ENCODE measurements at regions not wholly inside any gene's neighbourhood (a gene's known extent, or its start where the extent isn't known, plus 50 kb on each side); places are given as distances from the start of the nearest gene placed in this dataset.

DNA sequence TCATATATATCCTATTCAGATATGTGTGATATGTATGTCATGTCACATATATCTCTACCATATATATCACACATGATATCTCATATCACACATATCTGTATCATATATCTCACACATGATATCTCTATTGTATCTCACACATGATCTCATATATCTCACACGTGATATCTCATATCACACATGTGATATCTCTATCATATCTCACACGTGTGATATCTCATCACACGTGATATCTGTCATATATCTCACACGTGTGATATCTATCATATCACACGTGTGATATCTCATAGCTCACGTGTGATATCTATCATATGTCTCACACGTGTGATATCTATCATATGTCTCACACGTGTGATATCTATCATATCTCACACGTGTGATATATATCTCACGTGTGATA is 240.7 kb downstream of the MAP2K4 start:
- Histone ChIP-seq H3K4me3 (no peak overlapping the region), H3K9me3 (replicated peaks) (no peaks in the 10 kb centered on the region), H3K36me3 (no peaks in the 10 kb centered on the region), H3K27me3 (ENCODE audit: low read depth) (no peaks in the 10 kb centered on the region), H3K27ac (replicated peaks) (no peak overlapping the region), H3K4me1 (peaks cover 9% of the 10 kb centered on the region)
- TF ChIP-seq CTCF (IDR thresholded peaks at IDR 0.05; ENCODE audit: borderline replicate concordance), result no peak
- DNase-seq, result no peak
- intact Hi-C loops (cut with micrococcal nuclease), result no loop called here

GRCh38 chr17:12269751-12270150 is 249.1 kb downstream of the MAP2K4 start:
- intact Hi-C loops (cut with micrococcal nuclease), result no loop called here
- no peak for DNase-seq
- H3K36me3 ChIP-seq, result no peaks in the 10 kb centered on the region
- H3K4me1 ChIP-seq, result no peaks in the 10 kb centered on the region
- peaks cover 17% of the 10 kb centered on the region for H3K9me3 ChIP-seq (replicated peaks)
- no peak for TF ChIP-seq CTCF (IDR thresholded peaks at IDR 0.05; ENCODE audit: borderline replicate concordance)
- no peak overlapping the region for H3K27ac ChIP-seq (replicated peaks)
- no peaks in the 10 kb centered on the region for H3K27me3 ChIP-seq (ENCODE audit: low read depth)
- no peak overlapping the region for H3K4me3 ChIP-seq

DNA sequence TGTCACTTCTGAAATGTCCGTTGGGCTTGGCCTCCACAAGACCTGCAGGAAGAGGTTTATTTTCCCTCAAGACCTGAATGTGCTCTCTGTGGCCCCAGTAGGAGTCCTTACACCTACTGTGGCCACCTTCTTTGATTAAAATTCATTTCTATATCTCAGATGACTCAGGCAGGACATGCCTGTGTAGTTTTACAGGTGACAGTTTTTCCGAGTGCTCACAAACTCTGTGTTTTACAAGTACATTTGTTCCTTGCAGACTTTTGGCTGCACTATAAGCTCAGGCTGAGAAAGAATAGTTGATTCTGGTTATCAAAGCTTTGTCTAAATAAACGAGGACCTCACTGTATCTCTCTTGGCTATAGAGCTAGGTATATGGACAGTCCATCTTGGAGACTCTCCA is 257.1 kb downstream of the MAP2K4 start:
- no peak overlapping the region for H3K4me3 ChIP-seq
- no peaks in the 10 kb centered on the region for H3K27me3 ChIP-seq (ENCODE audit: low read depth)
- TF ChIP-seq CTCF (IDR thresholded peaks at IDR 0.05; ENCODE audit: borderline replicate concordance), result no peak
- no peaks in the 10 kb centered on the region for H3K4me1 ChIP-seq
- intact Hi-C loops (cut with micrococcal nuclease), result no loop called here
- H3K9me3 ChIP-seq (replicated peaks), result peaks cover 13% of the 10 kb centered on the region
- DNase-seq, result no peak
- H3K27ac ChIP-seq (replicated peaks), result no peak overlapping the region
- H3K36me3 ChIP-seq, result no peaks in the 10 kb centered on the region

DNA sequence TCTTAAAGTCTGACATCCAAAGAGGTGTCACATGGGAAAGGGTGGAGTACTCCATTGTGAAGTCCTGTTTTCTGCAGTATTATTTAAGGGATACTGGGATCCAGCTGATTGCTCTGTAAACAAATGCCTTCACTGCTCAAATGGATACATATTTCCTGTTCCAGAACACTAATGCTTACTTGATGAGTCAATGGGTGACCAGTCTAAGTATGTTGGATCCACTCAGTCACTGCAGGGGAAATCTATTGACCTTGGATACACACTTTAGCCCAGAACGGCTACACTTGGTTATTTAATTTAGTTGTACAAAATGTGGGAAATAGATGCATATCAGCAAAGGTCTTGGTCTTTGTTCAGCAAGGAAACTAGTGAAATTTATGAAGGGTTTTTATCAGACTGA is 261.4 kb downstream of the MAP2K4 start:
- no peaks in the 10 kb centered on the region for H3K36me3 ChIP-seq
- H3K4me3 ChIP-seq, result no peak overlapping the region
- no peak for DNase-seq
- H3K27ac ChIP-seq (replicated peaks), result no peak overlapping the region
- no peaks in the 10 kb centered on the region for H3K27me3 ChIP-seq (ENCODE audit: low read depth)
- intact Hi-C loops (cut with micrococcal nuclease), result no loop called here
- no peaks in the 10 kb centered on the region for H3K9me3 ChIP-seq (replicated peaks)
- no peak for TF ChIP-seq CTCF (IDR thresholded peaks at IDR 0.05; ENCODE audit: borderline replicate concordance)
- no peaks in the 10 kb centered on the region for H3K4me1 ChIP-seq

GRCh38 chr17:12287953-12288352 is 267.3 kb downstream of the MAP2K4 start:
- H3K27me3 ChIP-seq (ENCODE audit: low read depth), result no peaks in the 10 kb centered on the region
- DNase-seq, result no peak
- H3K36me3 ChIP-seq, result no peaks in the 10 kb centered on the region
- no peaks in the 10 kb centered on the region for H3K9me3 ChIP-seq (replicated peaks)
- TF ChIP-seq CTCF (IDR thresholded peaks at IDR 0.05; ENCODE audit: borderline replicate concordance), result no peak
- H3K27ac ChIP-seq (replicated peaks), result no peak overlapping the region
- H3K4me3 ChIP-seq, result no peak overlapping the region
- no peaks in the 10 kb centered on the region for H3K4me1 ChIP-seq
- intact Hi-C loops (cut with micrococcal nuclease), result no loop called here

GRCh38 chr17:12290207-12290606 is 269.5 kb downstream of the MAP2K4 start:
- no peak for TF ChIP-seq CTCF (IDR thresholded peaks at IDR 0.05; ENCODE audit: borderline replicate concordance)
- DNase-seq, result no peak

More at GRCh38 chr17:12290207-12290606, 269.5 kb downstream of the MAP2K4 start:
- no peaks in the 10 kb centered on the region for H3K4me1 ChIP-seq
- intact Hi-C loops (cut with micrococcal nuclease), result no loop called here
- H3K4me3 ChIP-seq, result no peak overlapping the region
- no peaks in the 10 kb centered on the region for H3K36me3 ChIP-seq
- H3K27ac ChIP-seq (replicated peaks), result no peak overlapping the region
- no peaks in the 10 kb centered on the region for H3K27me3 ChIP-seq (ENCODE audit: low read depth)
- H3K9me3 ChIP-seq (replicated peaks), result no peaks in the 10 kb centered on the region

All from left ventricle myocardium inferior (tissue), 1 donor.